Activated CD8-positive, alpha-beta memory T cell treated with anti-CD3 and anti-CD28 coated beads for 1 hour (primary cell): ENCODE measurements at regions not wholly inside any gene's neighbourhood (a gene's known extent, or its start where the extent isn't known, plus 50 kb on each side); places are given as distances from the start of the nearest gene placed in this dataset.
A peak's percentile ranks its signal among the peaks of the same experiment; 100 is the strongest.

Source experiments
- DNase-seq, 2 donors: peaks; one replicate each; pipeline ENCODE4 v3.0.0-alpha.2; 2020; ENCODE audit warnings: low read depth in 1 of 2; ENCODE audit errors: extremely low read depth in 1 of 2

DNA sequence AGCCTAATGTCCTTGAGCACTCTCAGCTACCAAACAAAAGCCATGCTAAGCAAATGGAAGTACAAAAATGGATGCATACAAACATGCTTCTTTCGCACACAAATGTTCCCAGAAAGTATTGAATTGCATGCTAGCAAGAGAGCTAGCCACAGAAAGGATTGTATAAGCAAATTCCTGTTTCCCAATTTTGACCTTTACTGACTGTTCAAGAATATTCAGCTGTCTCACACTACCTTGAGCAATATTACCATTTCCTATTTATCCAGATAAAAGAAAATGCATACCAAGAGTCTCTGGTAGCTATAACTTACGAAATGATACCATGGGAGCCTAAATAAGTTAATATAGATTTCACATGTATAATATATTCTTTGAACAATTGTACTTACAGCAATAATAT lies 264.6 kb downstream of the TMEM167A start:
- DNase-seq, result no peak

- DNase-seq, result no peak
Measured at GRCh38 chr5:82811490-82811889, 265.7 kb downstream of the TMEM167A start.

GRCh38 chr5:82809420-82810143 lies 267.6 kb downstream of the TMEM167A start:
- DNase-seq, result no peak

- no peak for DNase-seq
Measured at GRCh38 chr5:82808960-82809359, 268.2 kb downstream of the TMEM167A start.

GRCh38 chr5:82807021-82807420 lies 270.2 kb downstream of the TMEM167A start:
- DNase-seq, result no peak

- no peak for DNase-seq
Measured at GRCh38 chr5:82806513-82806912, 270.7 kb downstream of the TMEM167A start.

DNA sequence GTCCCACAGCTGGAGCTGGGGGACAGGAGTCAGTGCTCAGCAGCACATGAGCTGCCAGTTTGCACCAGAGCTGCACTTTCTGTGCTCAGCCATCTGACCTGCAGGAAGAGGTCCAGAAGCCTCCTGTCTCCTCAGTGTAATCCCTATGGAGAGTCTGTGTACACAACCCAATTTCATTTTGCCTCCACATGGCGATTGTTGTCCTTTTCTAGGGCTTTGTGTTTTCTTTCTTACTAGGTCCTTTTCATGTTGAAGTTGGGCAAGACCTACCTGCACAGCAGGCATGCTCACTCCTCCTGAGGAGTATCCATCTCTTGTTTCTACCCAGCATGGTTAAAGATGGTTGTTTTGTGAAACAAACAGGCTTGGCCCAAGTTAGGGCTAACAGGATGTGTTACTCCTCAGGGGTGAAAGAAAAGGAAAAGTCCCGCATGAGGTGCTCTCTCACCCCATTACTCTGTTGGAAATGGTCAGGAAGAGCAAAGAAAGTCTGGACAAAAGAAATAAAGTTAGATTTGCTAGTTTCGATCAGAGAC lies 273.0 kb downstream of the TMEM167A start:
- no peak for DNase-seq

DNA sequence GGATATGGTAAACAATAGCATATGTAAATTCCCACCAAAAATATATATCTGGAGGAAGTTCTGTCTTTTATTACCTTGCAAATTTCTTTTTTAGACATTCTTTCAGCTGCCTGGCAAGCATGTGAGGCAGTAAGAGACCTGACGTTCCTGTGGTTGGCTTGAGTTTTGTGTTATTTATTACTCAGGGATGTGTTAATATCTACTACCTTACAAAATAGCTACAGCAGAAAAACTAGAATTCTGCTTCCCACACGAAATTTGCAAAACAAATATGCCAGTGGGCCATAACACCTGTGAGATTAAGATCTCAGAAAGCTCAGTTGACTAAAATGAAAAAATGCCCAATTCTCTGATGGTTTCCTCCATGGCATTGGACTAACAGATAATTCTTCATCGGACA lies 274.2 kb downstream of the TMEM167A start:
- no peak for DNase-seq

GRCh38 chr5:82800826-82801225 lies 276.4 kb downstream of the TMEM167A start:
- DNase-seq, result no peak

DNA sequence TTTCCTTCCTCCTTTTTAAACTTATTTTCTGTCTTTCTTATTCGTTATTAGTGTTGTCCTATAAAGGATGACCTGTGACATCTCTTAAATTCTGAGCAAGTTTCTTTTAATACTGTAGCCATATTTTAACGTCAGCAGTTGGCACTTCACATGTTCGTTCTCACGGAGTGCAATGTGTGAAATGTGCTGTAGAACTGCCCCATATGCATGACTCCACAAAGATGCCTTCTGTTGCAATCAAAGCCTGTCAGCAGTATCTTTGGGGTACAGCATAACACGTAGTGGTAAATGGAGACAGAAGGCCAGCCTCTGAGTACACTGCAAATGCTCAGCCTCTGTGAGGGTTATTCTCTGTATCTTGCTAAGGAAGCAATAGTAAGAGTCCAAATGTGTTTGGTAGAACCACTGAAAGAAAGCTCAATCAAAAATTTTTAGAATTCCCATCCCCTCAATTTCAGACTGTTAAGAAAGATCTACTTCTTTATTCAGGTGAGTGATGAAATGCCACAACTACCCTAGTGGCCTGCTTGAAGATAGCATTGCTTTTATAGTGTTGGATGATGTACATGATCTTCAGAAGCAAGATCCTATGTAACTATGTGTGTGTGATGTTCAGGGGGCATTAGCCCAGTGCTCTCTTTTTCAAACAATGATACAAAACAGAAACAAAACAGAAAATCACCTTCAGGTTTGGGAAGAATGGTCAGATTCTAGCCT lies 277.7 kb downstream of the TMEM167A start:
- no peak for DNase-seq

- DNase-seq, result no peak
Measured at GRCh38 chr5:82798676-82799075, 278.5 kb downstream of the TMEM167A start.

GRCh38 chr5:82796643-82797416 lies 280.4 kb downstream of the TMEM167A start:
- DNase-seq, result no peak

GRCh38 chr5:82794876-82795275 lies 282.3 kb downstream of the TMEM167A start:
- DNase-seq, result no peak

GRCh38 chr5:82793808-82794419 lies 283.3 kb downstream of the TMEM167A start:
- DNase-seq, result peak in 1 of 2 donors; percentile 13

DNA sequence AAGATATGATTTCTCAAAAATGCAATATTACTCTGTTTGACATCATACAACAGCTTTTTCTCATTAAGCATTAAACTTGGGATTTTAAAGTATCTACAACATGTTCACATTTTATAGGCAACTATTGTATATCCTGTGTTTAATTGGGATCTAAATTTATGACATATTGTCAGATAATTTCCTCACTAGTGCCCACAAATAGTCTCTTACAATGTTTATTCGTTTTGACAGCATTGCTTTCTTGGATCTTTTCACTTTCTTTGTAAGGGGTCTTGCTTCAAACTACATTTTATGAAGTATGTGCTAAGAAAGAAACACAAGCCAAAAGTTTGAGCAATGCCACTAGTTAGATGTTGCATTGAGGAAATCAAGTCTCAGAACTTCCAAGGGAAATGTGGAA lies 285.1 kb downstream of the TMEM167A start:
- DNase-seq, result no peak

DNA sequence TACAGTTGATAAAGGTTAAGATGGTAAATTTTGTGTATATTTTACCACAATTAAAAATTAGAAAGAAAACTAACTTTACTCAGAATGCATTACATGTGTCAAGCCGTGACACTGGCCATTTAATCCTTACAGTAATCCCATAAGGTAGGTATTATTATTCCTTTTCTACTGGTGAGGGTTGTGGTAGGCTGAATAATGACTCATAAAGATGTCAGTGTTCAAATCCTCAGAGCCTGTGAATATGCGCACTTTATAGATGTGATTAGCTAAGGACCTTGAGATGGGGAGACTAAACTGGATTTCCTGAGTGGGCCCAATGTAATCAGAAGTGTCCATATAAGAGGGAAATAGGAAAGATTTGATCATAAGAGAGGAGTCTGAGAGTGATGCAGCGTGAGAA lies 288.1 kb downstream of the TMEM167A start:
- DNase-seq, result no peak

DNA sequence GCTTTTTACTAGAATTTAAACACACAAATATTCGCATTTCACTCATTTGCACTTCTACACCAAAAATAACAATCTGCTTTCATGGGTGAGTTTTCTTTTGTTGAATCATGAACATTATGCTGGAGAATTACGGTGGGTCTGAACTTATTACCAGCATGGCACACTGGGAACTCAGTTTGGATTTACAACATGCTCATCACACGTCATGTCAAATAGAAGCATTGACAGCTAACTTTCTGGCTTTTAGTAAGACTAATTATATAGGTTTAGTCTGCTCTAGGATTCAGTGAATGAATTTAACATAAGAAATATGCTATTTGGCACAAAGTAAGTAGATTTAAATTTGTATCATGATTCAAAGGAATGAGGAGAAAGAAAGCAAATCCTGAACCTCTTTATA lies 290.4 kb downstream of the TMEM167A start:
- DNase-seq, result no peak

DNA sequence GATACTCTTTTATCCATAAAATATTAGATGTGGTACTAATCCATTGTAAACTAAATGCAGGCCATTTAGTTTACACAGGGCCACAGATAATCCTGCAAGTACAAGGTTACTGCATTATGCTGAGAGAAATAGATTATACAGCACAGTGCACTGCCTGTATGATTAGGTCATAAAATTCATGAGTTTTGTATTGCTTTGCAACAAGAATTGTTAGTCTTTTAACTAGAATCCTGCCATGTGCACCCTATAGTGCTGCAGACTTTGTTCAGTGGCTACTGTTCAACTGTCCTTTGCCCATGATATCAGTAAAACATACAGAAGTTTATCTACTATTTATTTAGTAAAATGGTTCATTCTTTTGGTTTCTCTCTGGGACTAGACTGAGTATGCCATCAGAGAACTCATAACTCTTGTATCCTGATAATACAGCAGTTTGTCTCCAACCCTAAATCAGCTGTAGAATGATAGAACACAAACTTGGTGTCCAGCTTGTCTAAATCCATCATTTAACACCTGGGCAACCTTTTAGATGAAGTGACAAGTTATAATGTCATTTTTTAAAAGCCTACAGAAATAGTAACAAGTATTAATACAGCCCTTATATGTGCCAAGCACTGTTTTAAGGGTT lies 291.2 kb downstream of the TMEM167A start:
- DNase-seq, result no peak

DNA sequence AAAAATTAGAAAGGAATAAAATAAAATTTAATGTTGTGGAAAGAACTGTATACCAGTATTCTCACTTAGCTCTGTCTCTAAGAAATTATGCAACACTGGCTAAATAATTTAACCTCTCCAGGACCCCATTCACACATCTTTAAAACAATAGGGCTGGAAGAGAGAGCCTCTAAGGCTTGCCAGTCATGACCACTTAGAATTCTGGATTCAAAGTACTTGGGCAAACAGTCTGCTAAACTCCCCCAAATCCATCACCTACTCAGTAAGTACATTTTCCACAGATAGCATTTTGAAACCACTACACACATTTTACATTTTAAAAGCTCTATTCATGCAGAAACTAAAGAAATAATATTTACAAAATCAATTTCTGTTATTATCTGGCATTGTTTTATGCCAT lies 291.7 kb downstream of the TMEM167A start:
- DNase-seq, result no peak

DNA sequence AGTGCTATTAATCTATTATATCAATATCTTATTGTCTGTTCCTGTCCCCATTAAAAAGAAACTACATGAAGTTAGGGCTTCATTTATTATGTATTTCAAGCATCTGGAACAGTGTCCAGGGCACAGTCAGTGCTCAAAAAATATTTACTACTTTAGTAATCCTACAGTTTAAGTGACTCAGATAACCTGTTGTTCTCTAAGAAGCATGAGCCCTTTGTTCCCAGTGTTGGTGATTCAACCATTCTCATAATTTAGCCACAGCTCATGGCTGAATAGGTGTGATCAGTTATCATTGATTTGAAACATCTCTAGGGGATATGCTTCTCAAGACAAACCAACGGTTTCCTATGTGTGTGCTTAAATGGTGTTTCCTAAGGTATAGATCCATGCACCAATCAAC lies 292.7 kb downstream of the TMEM167A start:
- DNase-seq, result no peak

- DNase-seq, result no peak
Measured at GRCh38 chr5:82777106-82777505, 300.1 kb downstream of the TMEM167A start.
